NCI-H2196 treated with DMSO at 0.1 percent for 48 hours (cell line): ENCODE measurements at regions not wholly inside any gene's neighbourhood (a gene's known extent, or its start where the extent isn't known, plus 50 kb on each side); places are given as distances from the start of the nearest gene placed in this dataset.

Experiments
- DNase-seq: peaks from one replicate; lab custom pipeline; 2025; ENCODE audit not compliant: unreplicated experiment; lab: John Stamatoyannopoulos, UW

- DNase-seq, result no peak
These were observed 1250.6 kb upstream of the LRRTM3 start for GRCh38 chr10:65675236-65675635.

DNA sequence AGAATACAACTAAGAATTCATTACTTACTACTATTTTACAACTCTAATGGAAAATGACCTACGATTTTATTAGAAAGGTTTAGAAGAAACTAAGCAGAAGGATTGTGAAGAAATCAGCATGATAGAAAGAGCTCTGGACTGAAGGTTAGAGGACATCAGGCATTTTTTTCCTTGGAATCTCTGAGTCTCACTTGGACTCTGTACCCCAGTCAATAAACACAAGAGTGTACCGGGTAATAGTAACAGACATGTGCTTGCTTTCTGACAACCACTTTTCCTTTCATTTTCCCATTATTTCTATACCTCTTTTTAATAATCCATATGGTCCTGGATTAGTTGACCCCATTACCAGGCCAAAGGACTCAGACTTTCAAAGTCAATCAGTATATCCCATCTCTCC is 1240.9 kb upstream of the LRRTM3 start:
- DNase-seq, result no peak

DNA sequence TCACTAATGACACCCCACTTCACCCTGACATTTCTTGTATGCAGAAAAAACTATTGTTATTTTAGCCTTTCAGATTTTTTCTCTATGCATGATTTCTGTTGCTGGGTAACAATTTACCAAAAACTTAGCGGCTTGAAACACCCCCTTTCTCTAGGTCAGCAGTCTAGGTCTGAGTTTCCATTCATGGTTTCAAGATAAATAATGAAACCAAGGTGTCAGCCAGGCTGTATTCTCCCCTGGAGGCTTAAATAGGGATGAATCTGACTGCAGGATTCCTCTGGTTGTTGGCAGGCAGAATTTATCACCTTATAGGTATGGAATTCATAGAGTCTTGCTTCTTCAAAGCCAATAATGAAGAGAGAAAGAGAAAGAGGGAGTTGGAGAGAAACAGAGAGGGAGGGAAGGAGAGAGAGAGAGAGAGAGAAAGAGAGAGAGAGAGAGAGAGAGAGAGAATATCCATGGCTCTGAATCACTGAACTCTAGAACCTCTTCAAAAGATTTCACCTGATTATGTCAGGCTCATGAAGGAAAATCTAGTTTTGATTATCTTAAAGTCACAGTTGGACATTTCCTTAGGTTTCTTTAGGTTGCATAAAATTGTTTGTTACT is 1224.6 kb upstream of the LRRTM3 start:
- DNase-seq, result no peak

GRCh38 chr10:65708057-65708456 is 1217.8 kb upstream of the LRRTM3 start:
- no peak for DNase-seq

- no peak for DNase-seq
These were observed 1215.5 kb upstream of the LRRTM3 start for GRCh38 chr10:65710306-65710705.

- no peak for DNase-seq
These were observed 1206.0 kb upstream of the LRRTM3 start for GRCh38 chr10:65719790-65720189.

DNA sequence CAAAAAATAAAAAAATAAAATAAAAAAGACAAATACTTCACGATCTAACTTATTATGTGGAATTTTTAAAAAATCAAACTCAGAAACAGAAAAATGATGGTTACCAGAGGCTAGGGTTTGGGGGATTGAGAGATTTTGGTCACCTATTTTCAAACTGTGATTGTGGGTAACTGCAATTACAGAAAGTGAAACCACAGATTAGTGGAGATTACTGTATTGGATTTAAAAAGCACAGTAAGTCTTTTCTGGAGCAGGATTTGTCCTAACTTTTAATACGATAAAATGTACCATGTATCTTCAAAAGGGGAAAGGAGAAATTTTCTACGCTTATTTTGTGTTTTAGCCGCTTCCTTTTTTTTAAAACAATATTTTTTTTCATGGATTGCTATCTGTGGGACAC is 1204.9 kb upstream of the LRRTM3 start:
- DNase-seq, result no peak

DNA sequence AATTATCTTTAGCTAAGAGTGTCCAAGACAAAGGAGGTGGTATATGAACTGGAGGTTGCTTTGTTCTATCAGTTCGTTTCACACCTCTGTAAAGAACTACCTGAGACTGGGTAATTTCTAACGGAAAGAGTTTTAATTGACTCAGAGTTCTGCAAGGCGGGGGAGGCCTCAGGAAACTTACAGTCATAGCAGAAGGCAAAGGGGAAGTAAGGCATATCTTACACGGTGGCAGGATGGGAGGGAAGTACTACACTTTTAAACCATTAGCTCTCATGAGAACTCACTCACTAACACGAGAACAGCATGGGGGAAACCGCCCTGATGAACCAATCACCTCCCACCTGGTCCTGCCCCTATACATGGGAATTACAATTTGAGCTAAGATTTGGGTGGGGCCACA is 1202.3 kb upstream of the LRRTM3 start:
- no peak for DNase-seq

DNA sequence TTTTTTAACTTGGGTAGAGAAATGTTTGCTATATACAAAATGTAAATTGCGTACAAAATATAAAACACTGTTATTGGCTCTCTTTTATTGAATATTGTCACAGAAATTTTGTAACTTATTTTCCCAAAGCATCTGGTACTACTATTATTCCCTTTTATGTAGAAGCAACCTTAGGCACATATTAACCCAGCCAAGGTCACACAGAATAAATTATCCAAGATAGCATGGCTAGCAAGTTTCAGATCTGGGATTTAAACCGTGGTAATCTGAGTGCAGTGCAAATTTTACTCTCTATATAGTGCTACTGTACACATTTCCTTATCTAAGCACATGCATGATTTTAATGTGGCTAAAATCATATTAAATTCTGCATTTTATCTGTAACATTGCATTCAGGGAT is 1190.5 kb upstream of the LRRTM3 start:
- no peak for DNase-seq

DNA sequence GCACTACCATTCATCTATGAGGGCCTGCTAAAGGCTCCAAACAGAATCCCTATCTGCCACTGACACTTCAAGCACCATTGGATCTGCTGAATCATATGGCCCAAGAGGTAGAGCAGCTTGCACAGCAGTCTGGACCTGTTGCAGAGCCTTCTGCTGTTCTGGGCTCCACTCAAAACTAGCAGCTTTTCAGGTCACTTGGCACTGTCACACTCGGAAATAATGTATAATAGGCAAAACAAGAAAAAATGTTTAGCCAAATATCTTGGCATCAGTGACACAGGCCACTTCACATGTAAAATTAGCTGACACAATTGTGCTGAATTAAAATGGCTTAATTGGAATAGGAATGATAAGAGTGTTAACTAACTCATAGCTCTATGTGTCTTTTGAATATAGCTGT is 1182.9 kb upstream of the LRRTM3 start:
- no peak for DNase-seq

GRCh38 chr10:65751218-65751617 is 1174.6 kb upstream of the LRRTM3 start:
- DNase-seq, result no peak

- no peak for DNase-seq
These were observed 1173.9 kb upstream of the LRRTM3 start for GRCh38 chr10:65751896-65752295.

DNA sequence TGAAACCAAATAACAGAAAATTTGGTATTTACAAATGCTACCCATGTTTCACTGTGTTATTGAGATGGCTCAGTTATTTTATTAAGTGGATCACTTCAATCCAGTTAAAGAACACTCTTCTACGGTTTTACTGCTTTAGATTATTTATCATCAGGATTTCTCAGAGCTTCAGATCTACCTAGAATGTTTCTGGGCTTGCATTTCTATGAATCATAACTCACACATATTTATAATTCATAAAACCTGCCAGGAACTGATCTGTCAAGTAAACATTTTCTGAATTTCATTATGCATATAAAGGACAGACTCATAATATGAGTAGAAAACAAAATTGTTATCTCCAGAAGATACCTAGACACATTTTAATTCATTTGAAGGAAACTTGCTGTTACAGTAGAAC is 1172.3 kb upstream of the LRRTM3 start:
- no peak for DNase-seq

- DNase-seq, result no peak
These were observed 1171.7 kb upstream of the LRRTM3 start for GRCh38 chr10:65754112-65754511.

- DNase-seq, result no peak
These were observed 1163.5 kb upstream of the LRRTM3 start for GRCh38 chr10:65762311-65762710.

DNA sequence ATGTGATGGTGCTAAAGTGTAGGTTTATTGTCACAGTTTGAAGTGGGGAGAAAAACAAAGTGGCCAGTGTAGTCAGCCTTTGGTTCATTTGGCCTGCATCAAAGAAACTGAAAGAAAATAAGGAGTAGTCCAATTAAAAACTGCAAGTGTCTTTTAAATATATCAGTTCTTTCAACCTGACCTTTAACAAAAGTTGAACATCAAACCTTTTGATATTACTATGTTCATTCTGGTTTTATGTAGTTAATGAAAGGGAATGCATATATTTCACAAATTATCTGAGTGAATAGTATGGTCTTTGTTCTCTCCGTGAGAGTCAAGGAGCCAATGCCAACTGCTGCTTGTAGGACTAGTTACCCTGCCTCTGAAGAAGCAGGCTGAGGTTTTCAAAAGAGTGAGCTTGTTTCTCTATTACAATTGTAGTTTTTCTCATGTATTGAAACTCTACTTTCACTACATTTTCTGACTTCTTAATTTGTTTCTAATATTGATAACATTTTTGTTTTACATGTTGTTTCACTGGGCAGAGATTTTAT is 1160.8 kb upstream of the LRRTM3 start:
- no peak for DNase-seq

- DNase-seq, result no peak
These were observed 1156.0 kb upstream of the LRRTM3 start for GRCh38 chr10:65769828-65770227.

GRCh38 chr10:65778753-65779152 is 1147.1 kb upstream of the LRRTM3 start:
- no peak for DNase-seq

- no peak for DNase-seq
These were observed 1145.9 kb upstream of the LRRTM3 start for GRCh38 chr10:65779985-65780384.

DNA sequence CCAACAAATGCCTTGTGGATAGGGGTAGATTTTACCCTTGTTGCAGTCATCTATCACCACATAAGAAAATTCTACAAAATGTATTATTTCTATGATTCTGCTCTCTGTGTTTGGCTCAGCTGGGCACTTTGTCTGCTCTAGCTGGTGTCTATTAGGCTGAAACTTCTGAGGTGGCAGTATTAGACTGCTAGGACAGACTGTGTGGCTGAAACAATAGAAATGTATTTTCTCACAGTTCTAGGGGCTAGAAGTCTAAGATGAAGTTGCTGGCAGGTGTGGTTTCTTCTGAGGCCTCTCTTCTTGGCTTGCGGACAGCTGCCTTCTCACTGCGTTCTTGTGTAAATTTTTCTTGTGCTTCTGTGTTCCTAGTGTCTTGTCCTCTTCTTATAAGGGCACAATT is 1139.6 kb upstream of the LRRTM3 start:
- no peak for DNase-seq

- no peak for DNase-seq
These were observed 1138.3 kb upstream of the LRRTM3 start for GRCh38 chr10:65787571-65787970.

DNA sequence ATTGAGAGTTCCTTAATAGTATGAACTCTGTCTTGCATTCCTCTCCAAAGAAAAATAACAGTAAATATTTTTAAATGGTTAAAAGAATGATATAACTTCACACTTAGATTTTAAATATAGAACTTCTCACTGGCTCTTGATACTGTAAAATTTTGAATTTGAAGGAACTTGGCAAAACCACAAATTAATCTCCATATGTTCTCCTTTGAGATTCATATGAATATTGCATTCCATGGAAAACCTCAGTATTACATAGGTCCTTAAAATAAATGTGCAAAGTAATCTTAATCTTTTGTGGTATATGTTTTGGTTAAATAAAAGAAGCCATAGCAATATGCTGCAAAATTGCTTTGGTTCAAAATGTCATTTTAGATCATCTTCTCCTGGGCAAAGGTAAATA is 1137.6 kb upstream of the LRRTM3 start:
- no peak for DNase-seq

DNA sequence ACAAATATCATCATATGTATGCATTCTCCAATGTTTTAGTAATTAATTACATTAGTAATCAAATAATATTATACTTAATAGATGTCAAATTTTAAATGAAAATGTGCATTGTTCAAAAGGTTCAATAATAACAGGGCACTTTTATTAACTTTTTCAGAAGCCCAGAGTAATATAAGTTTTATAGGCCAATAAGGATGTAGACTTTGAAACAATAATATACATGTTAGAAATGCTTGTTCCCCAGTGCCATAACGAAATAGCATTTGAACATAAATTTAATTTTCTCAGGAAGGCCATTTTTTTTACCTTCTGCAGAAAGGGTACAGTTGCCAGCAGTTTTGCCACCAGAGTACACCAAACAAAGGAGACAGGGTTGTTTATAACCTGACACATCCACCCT is 1133.9 kb upstream of the LRRTM3 start:
- no peak for DNase-seq
